GM12878 (cell line): ENCODE measurements at regions not wholly inside any gene's neighbourhood (a gene's known extent, or its start where the extent isn't known, plus 50 kb on each side); places are given as distances from the start of the nearest gene placed in this dataset.

Source experiments
- ATAC-seq: fragments of 200-7000 bp; cut with Tn5 transposase; 3 replicates; pipeline ENCODE4 v1.9.1; 2020; ENCODE audit warnings: mild to moderate bottlenecking, moderate library complexity
- BruUV-seq: library from RNA; stranded (reverse); fragments of 400-500 nt; replicated peaks from 2 replicates; lab custom pipeline; 2021; lab: Mats Ljungman, UMichigan
- CTCF ChIA-PET: fragments of 300-600 bp; sonication (Branson Sonifier 250); formaldehyde crosslinking; extraction: SDS; loops from one replicate; lab custom pipeline; 2021; ENCODE audit warnings: inconsistent platforms; lab: Yijun Ruan, JAX
- POLR2A ChIA-PET: fragments of 350-600 bp; formaldehyde crosslinking; extraction: SDS; loops from one replicate; lab custom pipeline; 2021; ENCODE audit warnings: inconsistent platforms; lab: Charles Lee
- RAD21 ChIA-PET: fragments of 300-600 bp; sonication (Branson Sonifier 250); formaldehyde crosslinking; loops from one replicate; lab custom pipeline; 2023; ENCODE audit warnings: antibody characterized with exemption; ENCODE audit not compliant: unreplicated experiment; lab: Charles Lee
- SMC1A ChIA-PET: fragments of 300-600 bp; sonication (Branson Sonifier 250); formaldehyde crosslinking; loops from one replicate; lab custom pipeline; 2023; ENCODE audit not compliant: unreplicated experiment, uncharacterized antibody; lab: Charles Lee
- DNase-seq: peaks from one replicate; pipeline ENCODE4 v3.0.0-alpha.2; 2011; ENCODE audit warnings: low read depth, low spot score
- FAIRE-seq: peaks from 3 replicates; lab custom pipeline; 2011; peaks lifted over from hg19 to GRCh38; lab: Jason Lieb, UNC
- H2AFZ ChIP-seq: 2 replicates; pipeline ENCODE4 v1.6.0; 2011; ENCODE audit warnings: low read depth, low read length, control low read depth; ENCODE audit not compliant: control insufficient read depth
- H3K27ac ChIP-seq: 2 replicates; pipeline ENCODE4 v1.5.1; 2011; ENCODE audit warnings: control low read depth; ENCODE audit not compliant: control insufficient read depth, insufficient read depth
- H3K27me3 ChIP-seq, 2 experiments: replicated peaks in 1 of 2; 2 replicates each; pipeline versions ENCODE4 v1.6.0 to v1.6.1; 2011; ENCODE audit warnings: low read length in 1 of 2; ENCODE audit not compliant: control insufficient read depth in 2 of 2, insufficient read depth in 2 of 2
- H3K36me3 ChIP-seq, 2 experiments: 2 replicates each; pipeline ENCODE4 v1.5.1; 2011; ENCODE audit warnings: low read length in 1 of 2; ENCODE audit not compliant: control insufficient read depth in 2 of 2, insufficient read depth in 2 of 2
- H3K4me1 ChIP-seq: 2 replicates; pipeline ENCODE4 v1.6.1; 2011; ENCODE audit warnings: mild to moderate bottlenecking, low read length, moderate library complexity, mixed read lengths; ENCODE audit not compliant: control insufficient read depth, insufficient read depth
- H3K4me2 ChIP-seq: 2 replicates; pipeline ENCODE4 v1.6.0; 2011; ENCODE audit warnings: control low read depth; ENCODE audit not compliant: control insufficient read depth, insufficient read depth
- H3K4me3 ChIP-seq: fragments of 200-600 bp; sonication (generic); 2 replicates; pipeline ENCODE4 v1.5.1; 2016
- H3K79me2 ChIP-seq: 2 replicates; pipeline ENCODE4 v1.6.0; 2011; ENCODE audit warnings: low read length; ENCODE audit not compliant: control insufficient read depth, insufficient read depth
- H3K9ac ChIP-seq: 2 replicates; pipeline ENCODE4 v1.8.0; 2011; ENCODE audit warnings: low read length, control low read depth, mixed read lengths; ENCODE audit not compliant: control insufficient read depth, insufficient read depth
- H3K9me3 ChIP-seq: replicated peaks from 3 replicates; pipeline ENCODE4 v1.5.1; 2011; ENCODE audit warnings: mild to moderate bottlenecking, low read length; ENCODE audit not compliant: control insufficient read depth, insufficient read depth
- H4K20me1 ChIP-seq: 2 replicates; pipeline ENCODE4 v1.6.0; 2011; ENCODE audit not compliant: control insufficient read depth, insufficient read depth
- RBBP5 ChIP-seq: fragments of 200-600 bp; sonication (generic); conservative IDR thresholded peaks from 2 replicates; pipeline ENCODE4 v1.6.1; 2016
- SUZ12 ChIP-seq: fragments of 200-600 bp; sonication (generic); IDR thresholded peaks from one replicate; pipeline ENCODE4 v1.6.1; 2018; ENCODE audit warnings: antibody characterized with exemption, mild to moderate bottlenecking; ENCODE audit not compliant: unreplicated experiment
- in situ Hi-C: fragments of 300-500 bp; cut with MboI; formaldehyde crosslinking; loops from 9 replicates; pipeline ENCODE4 v1.14.3; 2018; ENCODE audit warnings: mixed read lengths
- intact Hi-C: fragments of 100-400 bp; cut with micrococcal nuclease; formaldehyde crosslinking; loops from one replicate; pipeline ENCODE4 v1.14.2; 2022; ENCODE audit not compliant: unreplicated experiment
- TF ChIP-seq, protein P1 (sequence below), 3 experiments: IDR thresholded peaks in 2 of 3; conservative IDR thresholded peaks in 1 of 3; 2 replicates each; pipeline ENCODE4 v1.5.1; 2011; ENCODE audit warnings: low read depth in 3 of 3, low read length in 3 of 3, mild to moderate bottlenecking in 3 of 3, control low read depth in 2 of 3, moderate library complexity in 2 of 3, inconsistent platforms in 1 of 3, mixed read lengths in 1 of 3; ENCODE audit not compliant: control insufficient read depth in 2 of 3, insufficient read depth in 1 of 3; ENCODE audit errors: extremely low read depth in 1 of 3

DNA sequence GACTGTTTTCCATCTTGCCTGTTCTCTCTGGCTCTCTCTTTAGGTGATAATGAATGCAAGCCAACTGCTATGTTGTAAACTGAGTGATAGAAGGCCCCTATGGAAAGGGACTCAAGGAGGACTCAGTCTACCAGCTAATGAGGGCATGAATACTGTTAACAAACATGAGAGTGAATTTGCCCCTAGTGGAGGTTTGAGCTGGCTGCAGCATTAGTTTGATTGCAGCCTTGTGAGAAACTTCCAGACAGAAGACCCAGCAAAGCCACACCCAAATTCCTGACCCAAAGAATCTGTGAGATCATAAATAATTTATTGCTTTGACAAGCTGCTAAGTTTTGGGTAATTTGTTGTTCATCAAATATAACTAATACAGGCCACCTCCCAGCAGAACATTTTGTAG is 50.0 kb upstream of the PLCB1 start:
- intact Hi-C loops (no loop called here), in situ Hi-C loops (no loop called here)
- H3K4me3 ChIP-seq = no peak overlapping the region
- ChIA-PET RAD21 (no interaction called here), POLR2A (no interaction called here), SMC1A (no interaction called here), CTCF (interaction anchor here (0.6 to 1.2 kb wide), 3 partner anchors 10 to 641 kb away, joined by 3 read pairs; no protein-coding TSS in a partner anchor)
- no peaks in the 10 kb centered on the region for H3K36me3 ChIP-seq
- ATAC-seq (peak; percentile 57), DNase-seq (no peak), FAIRE-seq (no peak)
- H4K20me1 ChIP-seq = no peaks in the 10 kb centered on the region
- no peak overlapping the region for H3K27ac ChIP-seq
- no peaks in the 10 kb centered on the region for H3K4me1 ChIP-seq
- H3K9ac ChIP-seq = no peak overlapping the region
- H3K79me2 ChIP-seq = no peaks in the 10 kb centered on the region
- no TSS peak for BruUV-seq
- H3K9me3 ChIP-seq = no peaks in the 10 kb centered on the region
- no peak overlapping the region for H3K4me2 ChIP-seq
- TF ChIP-seq, protein P1, sequence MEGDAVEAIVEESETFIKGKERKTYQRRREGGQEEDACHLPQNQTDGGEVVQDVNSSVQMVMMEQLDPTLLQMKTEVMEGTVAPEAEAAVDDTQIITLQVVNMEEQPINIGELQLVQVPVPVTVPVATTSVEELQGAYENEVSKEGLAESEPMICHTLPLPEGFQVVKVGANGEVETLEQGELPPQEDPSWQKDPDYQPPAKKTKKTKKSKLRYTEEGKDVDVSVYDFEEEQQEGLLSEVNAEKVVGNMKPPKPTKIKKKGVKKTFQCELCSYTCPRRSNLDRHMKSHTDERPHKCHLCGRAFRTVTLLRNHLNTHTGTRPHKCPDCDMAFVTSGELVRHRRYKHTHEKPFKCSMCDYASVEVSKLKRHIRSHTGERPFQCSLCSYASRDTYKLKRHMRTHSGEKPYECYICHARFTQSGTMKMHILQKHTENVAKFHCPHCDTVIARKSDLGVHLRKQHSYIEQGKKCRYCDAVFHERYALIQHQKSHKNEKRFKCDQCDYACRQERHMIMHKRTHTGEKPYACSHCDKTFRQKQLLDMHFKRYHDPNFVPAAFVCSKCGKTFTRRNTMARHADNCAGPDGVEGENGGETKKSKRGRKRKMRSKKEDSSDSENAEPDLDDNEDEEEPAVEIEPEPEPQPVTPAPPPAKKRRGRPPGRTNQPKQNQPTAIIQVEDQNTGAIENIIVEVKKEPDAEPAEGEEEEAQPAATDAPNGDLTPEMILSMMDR (IDR thresholded peaks at IDR 0.05 in 2 of 3, conservative IDR thresholded peaks at IDR 0.05 in 1 of 3; ENCODE audit: control insufficient read depth in 2 of 3, extremely low read depth in 1 of 3, insufficient read depth in 1 of 3, low read depth in 3 of 3, low read length in 3 of 3) = peak; percentile 8 to 39 (median 27); a peak in 4 of 6 replicates
- TF ChIP-seq SUZ12 (no peak), RBBP5 (no peak)
- H3K27me3 ChIP-seq = no peaks in the 10 kb centered on the region
- H2AFZ ChIP-seq = no peak overlapping the region
